ENCODE measurements at regions not wholly inside any gene's neighbourhood (a gene's known extent, or its start where the extent isn't known, plus 50 kb on each side); places are given as distances from the start of the nearest gene placed in this dataset.
"Not testable (repeated sequence)": the region's sequence is repeated elsewhere in the genome, so short reads cannot be mapped to it uniquely, and the experiment has no call there.

DNA sequence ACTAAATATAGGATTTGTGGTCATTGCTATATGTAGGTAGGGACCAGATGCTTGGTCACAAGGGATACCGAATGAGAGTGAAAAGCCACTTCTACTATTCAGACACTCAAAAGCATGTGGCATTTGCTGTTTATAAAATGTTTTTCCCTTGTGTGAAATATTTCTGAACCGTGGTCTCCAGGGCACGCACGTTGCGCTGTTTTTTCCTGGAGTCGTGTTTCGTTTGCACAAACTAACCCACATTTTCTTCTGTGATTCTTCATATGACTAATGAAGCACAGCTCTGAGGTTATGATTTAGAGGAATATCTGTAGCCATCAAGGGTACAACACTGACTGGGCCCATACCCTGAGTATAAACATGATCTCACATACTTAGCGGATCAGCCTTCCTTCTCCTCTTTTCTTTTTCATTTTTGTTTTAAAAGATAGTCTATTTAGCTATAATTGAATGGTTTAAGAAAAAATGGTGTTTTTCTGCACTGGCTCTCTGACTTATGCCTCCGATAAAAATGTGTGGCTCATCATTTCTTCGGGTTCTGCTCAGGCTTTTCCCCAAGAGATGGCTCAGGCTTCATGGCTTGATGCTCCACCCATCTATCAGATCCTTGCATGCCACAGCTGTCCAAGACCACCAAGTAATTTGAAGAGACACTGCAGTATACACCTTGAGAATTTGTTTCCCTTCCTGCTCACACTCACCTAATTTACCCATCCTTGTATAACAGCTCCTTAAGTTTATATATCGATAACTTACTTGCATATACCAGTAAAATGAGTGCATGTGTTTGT lies 59.9 kb upstream of the HBS1L start:
- H3K4me1 Mint-ChIP-seq, result peaks cover 79% of the 10 kb centered on the region
- ChIA-PET CTCF (interaction anchor here (0.9 to 3.3 kb wide), 11 partner anchors 10 to 93 kb away, joined by 3 to 19 read pairs (median 4); partner anchors contain the start of genes HBS1L and MYB), POLR2A (interaction anchor here (0.6 to 2.2 kb wide), 6 partner anchors 15 to 67 kb away, joined by 3 to 7 read pairs (median 4); partner anchors contain the start of genes HBS1L and MYB)
- DNase-seq (peak; percentile 82), ATAC-seq (peak; percentile 70)
- peak overlapping the region; percentile 54 for H3K4me3 Mint-ChIP-seq
- peak overlapping the region; percentile 95 for H3K27ac Mint-ChIP-seq
- no peaks in the 10 kb centered on the region for H3K27me3 Mint-ChIP-seq
- peaks cover 5% of the 10 kb centered on the region for H3K9me3 Mint-ChIP-seq (ENCODE audit: low read depth)
- intact Hi-C loops (cut with DNase I, micrococcal nuclease), result loop anchor here (1.0 to 10.0 kb wide), 13 partner anchors 20 to 870 kb away; no protein-coding TSS in a partner anchor
- H3K36me3 Mint-ChIP-seq (ENCODE audit: low read depth), result peaks cover 6% of the 10 kb centered on the region

DNA sequence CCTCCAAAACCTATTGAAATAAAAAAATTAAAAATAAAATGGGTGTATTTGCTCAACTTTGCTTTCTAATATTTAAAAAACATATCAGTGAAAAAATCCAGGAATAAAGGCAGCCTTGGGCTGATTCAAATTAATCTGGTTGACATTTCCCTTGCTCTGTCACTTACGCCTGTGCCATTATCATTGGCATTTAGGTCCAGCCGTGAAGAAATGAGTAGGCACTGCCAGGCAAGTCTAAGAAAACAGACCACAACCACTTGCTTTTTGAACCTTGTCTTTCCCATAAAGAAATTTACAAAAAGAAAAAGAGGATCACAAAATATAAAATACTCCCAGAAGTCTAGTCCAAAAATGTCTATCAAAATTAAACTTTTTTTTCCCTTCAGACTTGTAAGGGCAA lies 59.2 kb upstream of the HBS1L start:
- ChIA-PET POLR2A (interaction anchor here (0.6 to 1.7 kb wide), 3 partner anchors 26 to 59 kb away, joined by 4 to 6 read pairs (median 5); partner anchors contain the start of gene HBS1L), CTCF (interaction anchor here (1.2 to 3.3 kb wide), 4 partner anchors 27 to 92 kb away, joined by 3 to 19 read pairs (median 5); partner anchors contain the start of gene MYB)
- no peak for ATAC-seq
- H3K9me3 Mint-ChIP-seq (ENCODE audit: low read depth), result peaks cover 5% of the 10 kb centered on the region
- intact Hi-C loops (cut with DNase I, micrococcal nuclease), result loop anchor here (1.0 to 10.0 kb wide), 9 partner anchors 20 to 869 kb away; no protein-coding TSS in a partner anchor
- H3K4me3 Mint-ChIP-seq, result peak overlapping the region; percentile 9
- DNase-seq, result no peak
- H3K27ac Mint-ChIP-seq, result peak overlapping the region; percentile 95
- peaks cover 6% of the 10 kb centered on the region for H3K36me3 Mint-ChIP-seq (ENCODE audit: low read depth)
- peaks cover 77% of the 10 kb centered on the region for H3K4me1 Mint-ChIP-seq
- no peaks in the 10 kb centered on the region for H3K27me3 Mint-ChIP-seq

DNA sequence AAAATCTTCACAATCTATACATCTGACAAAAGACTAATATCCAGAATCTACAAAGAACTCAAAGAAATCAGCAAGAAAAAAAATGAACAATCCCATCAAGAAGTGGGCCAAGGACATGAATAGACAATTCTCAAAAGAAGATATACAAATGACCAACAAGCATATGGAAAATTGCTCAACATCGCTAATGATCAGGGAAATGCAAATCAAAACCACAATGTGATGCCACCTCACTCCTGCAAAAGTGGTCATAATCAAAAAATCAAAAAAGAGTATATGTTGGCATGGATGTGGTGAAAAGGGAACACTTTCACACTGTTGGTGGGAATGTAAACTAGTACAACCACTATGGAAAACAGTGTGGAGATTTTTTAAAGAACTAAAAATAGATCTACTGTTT lies 58.3 kb upstream of the HBS1L start:
- POLR2A ChIA-PET, result not testable (repeated sequence)
- intact Hi-C loops (cut with DNase I, micrococcal nuclease), result loop anchor here in 1 of 2 experiments (10.0 kb wide), 1 partner anchor 868 kb away; no protein-coding TSS in a partner anchor

DNA sequence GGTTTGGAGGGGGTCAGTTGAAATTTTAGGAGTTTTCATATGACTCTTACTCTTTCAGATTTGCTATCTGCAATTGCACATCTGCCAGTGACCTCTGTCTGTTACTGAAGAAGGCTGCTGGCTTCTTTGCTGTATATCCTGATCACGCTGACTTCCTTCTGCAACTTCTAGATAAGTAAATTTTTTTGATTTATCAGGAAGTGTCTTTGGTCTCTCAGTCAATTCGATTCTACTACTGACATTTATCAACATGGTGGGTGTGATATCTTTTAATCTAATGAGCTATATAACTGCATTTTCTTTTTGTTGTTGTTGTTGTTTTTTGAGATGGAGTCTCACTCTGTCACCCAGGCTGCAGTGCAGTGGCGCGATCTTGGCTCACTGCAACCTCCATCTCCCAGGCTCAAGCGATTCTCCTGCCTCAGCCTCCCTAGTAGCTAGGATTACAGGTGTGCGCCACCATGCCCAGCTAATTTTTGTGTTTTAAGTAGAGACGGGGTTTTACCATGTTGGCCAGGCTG lies 55.7 kb upstream of the HBS1L start:
- CTCF ChIA-PET, result interaction anchor here (0.7 to 0.9 kb wide), 2 partner anchors 15 to 69 kb away, joined by 3 read pairs; no protein-coding TSS in a partner anchor
- H3K27me3 Mint-ChIP-seq; H3K36me3 Mint-ChIP-seq (ENCODE audit: low read depth); H3K9me3 Mint-ChIP-seq (ENCODE audit: low read depth); H3K4me3 Mint-ChIP-seq; DNase-seq; H3K27ac Mint-ChIP-seq; ATAC-seq; POLR2A ChIA-PET: not testable (repeated sequence)
- intact Hi-C loops (cut with DNase I, micrococcal nuclease), result loop anchor here in 1 of 2 experiments (10.0 kb wide), 1 partner anchor 866 kb away; no protein-coding TSS in a partner anchor
- peaks cover 46% of the 10 kb centered on the region for H3K4me1 Mint-ChIP-seq

More for the DNA sequence above, 58.3 kb upstream of the HBS1L start:
- not testable (repeated sequence) for H3K4me3 Mint-ChIP-seq; H3K36me3 Mint-ChIP-seq (ENCODE audit: low read depth); DNase-seq; H3K27me3 Mint-ChIP-seq; H3K9me3 Mint-ChIP-seq (ENCODE audit: low read depth); ATAC-seq
- H3K4me1 Mint-ChIP-seq, result peaks cover 68% of the 10 kb centered on the region
- H3K27ac Mint-ChIP-seq, result peak overlapping the region; percentile 70
- CTCF ChIA-PET, result interaction anchor here (3.3 kb wide), 1 partner anchor 26 kb away, joined by 19 read pairs; no protein-coding TSS in a partner anchor

DNA sequence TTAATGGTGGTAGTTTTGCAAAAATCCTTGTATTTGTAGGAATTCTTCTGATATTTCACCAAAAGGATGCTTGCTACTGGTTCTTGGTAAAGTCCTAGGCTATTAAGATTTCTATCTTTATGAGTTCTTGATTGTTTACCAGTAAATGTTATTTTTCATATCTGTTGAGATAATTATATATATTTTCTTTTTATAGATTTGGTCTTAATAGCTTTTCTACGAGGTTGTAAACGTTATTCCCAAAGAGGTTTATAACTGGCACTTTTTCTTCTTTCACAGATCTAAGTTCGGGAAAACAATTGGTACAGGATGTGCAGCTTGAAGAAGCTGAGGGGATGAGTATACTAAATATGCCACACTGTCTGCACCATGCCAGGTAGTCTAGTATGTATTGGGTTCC lies 55.1 kb upstream of the HBS1L start:
- Mint-ChIP-seq H3K27me3 (no peaks in the 10 kb centered on the region), H3K4me1 (peaks cover 46% of the 10 kb centered on the region), H3K9me3 (ENCODE audit: low read depth) (peaks cover 5% of the 10 kb centered on the region), H3K36me3 (ENCODE audit: low read depth) (peaks cover 6% of the 10 kb centered on the region), H3K4me3 (no peak overlapping the region), H3K27ac (no peak overlapping the region)
- ChIA-PET CTCF (interaction anchor here (0.9 kb wide), 1 partner anchor 69 kb away, joined by 3 read pairs; no protein-coding TSS in a partner anchor), POLR2A (no interaction called here)
- DNase-seq (no peak), ATAC-seq (no peak)
- intact Hi-C loops (cut with DNase I, micrococcal nuclease), result loop anchor here in 1 of 2 experiments (10.0 kb wide), 1 partner anchor 865 kb away; no protein-coding TSS in a partner anchor

DNA sequence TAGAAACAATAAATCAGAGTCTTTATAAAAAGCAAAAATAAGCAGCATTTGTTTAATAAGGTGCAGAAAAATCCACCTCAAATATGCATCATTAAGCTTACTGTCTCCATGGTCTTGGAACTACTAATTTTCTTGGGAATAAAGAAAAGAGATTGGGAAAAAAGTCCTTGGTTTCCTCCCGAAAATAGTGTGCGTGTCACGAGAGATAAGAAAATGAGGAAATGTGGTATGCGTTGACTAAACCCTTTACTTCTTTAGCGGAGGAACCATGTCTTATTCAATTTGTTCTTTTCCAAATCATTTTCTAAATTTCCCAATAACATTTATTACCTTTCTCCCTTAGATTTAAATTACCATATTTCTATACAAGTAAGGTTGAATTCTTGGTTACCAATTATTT lies 54.1 kb upstream of the HBS1L start:
- no peak for ATAC-seq
- ChIA-PET CTCF (no interaction called here), POLR2A (interaction anchor here (0.7 kb wide), 1 partner anchor 246 kb away, joined by 3 read pairs; no protein-coding TSS in a partner anchor)
- no peak overlapping the region for H3K4me3 Mint-ChIP-seq
- H3K36me3 Mint-ChIP-seq (ENCODE audit: low read depth), result peaks cover 6% of the 10 kb centered on the region
- peaks cover 5% of the 10 kb centered on the region for H3K9me3 Mint-ChIP-seq (ENCODE audit: low read depth)
- H3K27me3 Mint-ChIP-seq, result no peaks in the 10 kb centered on the region
- DNase-seq, result no peak
- intact Hi-C loops (cut with DNase I, micrococcal nuclease), result no loop called here
- H3K27ac Mint-ChIP-seq, result no peak overlapping the region
- H3K4me1 Mint-ChIP-seq, result peaks cover 45% of the 10 kb centered on the region

DNA sequence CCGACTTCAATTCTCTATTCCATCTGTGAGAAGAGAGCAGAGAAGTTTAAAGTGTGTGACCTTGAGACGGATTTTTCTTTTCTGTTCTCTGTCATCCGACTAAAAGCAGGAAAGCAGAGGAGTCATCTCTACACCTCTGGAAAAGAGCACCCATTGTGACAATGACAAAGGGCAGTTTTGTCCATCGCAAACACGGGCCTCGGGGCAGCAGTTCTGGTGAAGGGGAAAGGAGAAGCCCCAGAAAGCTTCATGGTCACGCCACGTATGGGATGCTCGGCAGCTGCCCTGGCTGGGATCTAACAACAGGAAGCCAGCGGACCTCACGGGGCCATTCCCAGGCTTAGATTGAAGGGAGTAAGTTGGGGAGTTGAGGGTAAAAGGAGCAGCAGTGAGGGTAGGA lies 52.0 kb upstream of the HBS1L start:
- intact Hi-C loops (cut with DNase I, micrococcal nuclease), result no loop called here
- Mint-ChIP-seq H3K4me3 (no peak overlapping the region), H3K36me3 (ENCODE audit: low read depth) (no peaks in the 10 kb centered on the region), H3K4me1 (peaks cover 50% of the 10 kb centered on the region), H3K27me3 (no peaks in the 10 kb centered on the region), H3K9me3 (ENCODE audit: low read depth) (no peaks in the 10 kb centered on the region), H3K27ac (no peak overlapping the region)
- ChIA-PET CTCF (no interaction called here), POLR2A (no interaction called here)
- no peak for DNase-seq
- ATAC-seq, result no peak

DNA sequence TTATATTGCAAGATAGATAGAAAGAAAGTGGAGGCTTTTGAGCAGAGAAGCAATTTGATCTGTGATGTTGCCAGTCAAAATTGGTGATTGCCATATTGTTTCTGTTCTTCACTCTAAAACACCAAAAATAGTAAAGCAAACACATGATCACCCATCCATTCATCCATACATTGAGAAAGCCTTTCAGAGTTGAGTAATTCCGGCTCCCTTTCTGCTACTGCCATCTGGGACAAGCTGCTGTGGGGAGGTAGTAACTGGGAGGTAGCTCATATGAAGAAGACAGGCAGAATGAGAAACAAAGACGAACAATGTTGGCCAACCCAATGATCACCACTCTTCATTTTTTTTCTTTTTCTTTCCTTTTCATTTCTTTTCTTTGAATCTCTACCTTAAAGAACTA lies 51.1 kb upstream of the HBS1L start:
- Mint-ChIP-seq H3K36me3 (ENCODE audit: low read depth) (no peaks in the 10 kb centered on the region), H3K4me3 (no peak overlapping the region), H3K27me3 (no peaks in the 10 kb centered on the region), H3K27ac (no peak overlapping the region), H3K4me1 (peaks cover 50% of the 10 kb centered on the region), H3K9me3 (ENCODE audit: low read depth) (no peaks in the 10 kb centered on the region)
- ChIA-PET POLR2A (no interaction called here), CTCF (interaction anchor here (3.3 kb wide), 1 partner anchor 19 kb away, joined by 14 read pairs; no protein-coding TSS in a partner anchor)
- ATAC-seq (no peak), DNase-seq (no peak)
- intact Hi-C loops (cut with DNase I, micrococcal nuclease), result no loop called here

DNA sequence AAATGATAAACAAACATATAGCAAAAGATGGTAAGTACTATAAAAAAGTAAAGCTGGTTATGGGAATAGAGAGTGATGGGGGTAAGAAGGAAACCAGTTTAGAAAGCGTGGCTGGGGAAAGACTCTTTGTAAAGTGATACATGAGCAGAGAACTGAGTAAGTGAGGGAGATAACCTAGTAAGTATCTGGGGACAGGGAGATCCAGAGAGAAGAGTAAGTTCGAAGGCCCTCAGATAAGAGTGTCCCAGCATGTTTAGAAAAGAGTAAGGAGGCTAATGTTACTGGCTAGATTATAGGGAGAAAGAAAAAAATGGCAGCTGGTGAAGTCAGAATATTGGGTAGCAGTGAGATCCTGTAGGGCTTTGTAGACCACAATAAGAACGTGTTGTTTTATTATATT lies 50.7 kb upstream of the HBS1L start:
- intact Hi-C loops (cut with DNase I, micrococcal nuclease), result no loop called here

More for the DNA sequence above, 50.7 kb upstream of the HBS1L start:
- Mint-ChIP-seq H3K4me3 (no peak overlapping the region), H3K36me3 (ENCODE audit: low read depth) (no peaks in the 10 kb centered on the region), H3K4me1 (peaks cover 48% of the 10 kb centered on the region), H3K27me3 (no peaks in the 10 kb centered on the region), H3K27ac (no peak overlapping the region), H3K9me3 (ENCODE audit: low read depth) (no peaks in the 10 kb centered on the region)
- no peak for DNase-seq
- CTCF ChIA-PET, result interaction anchor here (3.3 kb wide), 1 partner anchor 18 kb away, joined by 14 read pairs; no protein-coding TSS in a partner anchor
- ATAC-seq, result no peak
- POLR2A ChIA-PET, result no interaction called here
